ENCODE measurements at regions not wholly inside any gene's neighbourhood (a gene's known extent, or its start where the extent isn't known, plus 50 kb on each side); places are given as distances from the start of the nearest gene placed in this dataset.

- TF ChIP-seq CTCF (IDR thresholded peaks at IDR 0.05; ENCODE audit: low read length), result no peak
- no peak for TF ChIP-seq EZH2 (IDR thresholded peaks at IDR 0.05; ENCODE audit: borderline replicate concordance, low read length)
Measured at GRCh38 chr11:115739878-115740277, 235.7 kb upstream of the CADM1 start.

All from OCI-LY1 (cell line).